Stimulated activated CD4-positive, alpha-beta T cell treated with anti-CD3 and anti-CD28 coated beads, TNF-alpha, amount 100 ng/mL, for 24 hours (primary cell): ENCODE measurements at regions not wholly inside any gene's neighbourhood (a gene's known extent, or its start where the extent isn't known, plus 50 kb on each side); places are given as distances from the start of the nearest gene placed in this dataset.
"Not testable (repeated sequence)": the region's sequence is repeated elsewhere in the genome, so short reads cannot be mapped to it uniquely, and the experiment has no call there.

Source experiments
- DNase-seq, 3 experiments: peaks; one replicate each; pipeline ENCODE4 v3.0.0-alpha.2; 2020; ENCODE audit warnings: low read depth in 3 of 3

- DNase-seq, result no peak
These were observed 531.2 kb downstream of the KCNA4 start for GRCh38 chr11:29485641-29486040.

- DNase-seq, result no peak
These were observed 532.3 kb downstream of the KCNA4 start for GRCh38 chr11:29484548-29484947.

GRCh38 chr11:29483831-29484230 lies 533.0 kb downstream of the KCNA4 start:
- no peak for DNase-seq

- DNase-seq, result no peak
These were observed 534.3 kb downstream of the KCNA4 start for GRCh38 chr11:29482510-29482909.

GRCh38 chr11:29481738-29482137 lies 535.1 kb downstream of the KCNA4 start:
- DNase-seq, result no peak

- no peak for DNase-seq
These were observed 535.8 kb downstream of the KCNA4 start for GRCh38 chr11:29480981-29481380.

GRCh38 chr11:29458252-29458651 lies 558.6 kb downstream of the KCNA4 start:
- no peak for DNase-seq

GRCh38 chr11:29452146-29452545 lies 564.7 kb downstream of the KCNA4 start:
- no peak for DNase-seq

GRCh38 chr11:29449281-29450074 lies 567.4 kb downstream of the KCNA4 start:
- no peak for DNase-seq

GRCh38 chr11:29448246-29448877 lies 568.5 kb downstream of the KCNA4 start:
- DNase-seq, result no peak

- no peak for DNase-seq
These were observed 569.0 kb downstream of the KCNA4 start for GRCh38 chr11:29447821-29448220.

- DNase-seq, result no peak
These were observed 570.7 kb downstream of the KCNA4 start for GRCh38 chr11:29446132-29446531.

GRCh38 chr11:29445191-29445590 lies 571.6 kb downstream of the KCNA4 start:
- not testable (repeated sequence) for DNase-seq

- no peak for DNase-seq
These were observed 578.0 kb downstream of the KCNA4 start for GRCh38 chr11:29438815-29439214.

- DNase-seq, result no peak
These were observed 581.4 kb downstream of the KCNA4 start for GRCh38 chr11:29435421-29435820.

- no peak for DNase-seq
These were observed 584.0 kb downstream of the KCNA4 start for GRCh38 chr11:29432719-29433325.

GRCh38 chr11:29405305-29405704 lies 611.5 kb downstream of the KCNA4 start:
- DNase-seq, result no peak

GRCh38 chr11:29395555-29396072 lies 621.2 kb downstream of the KCNA4 start:
- no peak for DNase-seq

- no peak for DNase-seq
These were observed 627.0 kb downstream of the KCNA4 start for GRCh38 chr11:29389793-29390192.

GRCh38 chr11:29373725-29374124 lies 643.1 kb downstream of the KCNA4 start:
- DNase-seq, result no peak

- no peak for DNase-seq
These were observed 648.7 kb downstream of the KCNA4 start for GRCh38 chr11:29368126-29368525.

GRCh38 chr11:29364006-29364405 lies 652.8 kb downstream of the KCNA4 start:
- DNase-seq, result no peak

GRCh38 chr11:29361369-29361768 lies 655.5 kb downstream of the KCNA4 start:
- no peak for DNase-seq
